ENCODE measurements at regions not wholly inside any gene's neighbourhood (a gene's known extent, or its start where the extent isn't known, plus 50 kb on each side); places are given as distances from the start of the nearest gene placed in this dataset.
"Not testable (repeated sequence)": the region's sequence is repeated elsewhere in the genome, so short reads cannot be mapped to it uniquely, and the experiment has no call there.

GRCh38 chr4:67328393-67328792, 216.9 kb downstream of the CENPC start:
- DNase-seq, result no peak

GRCh38 chr4:67328018-67328278, 217.4 kb downstream of the CENPC start:
- DNase-seq, result no peak

- peak; percentile 28 for DNase-seq
Measured at GRCh38 chr4:67327245-67328017, 217.9 kb downstream of the CENPC start.

GRCh38 chr4:67325791-67326190, 219.5 kb downstream of the CENPC start:
- DNase-seq, result no peak

- no peak for DNase-seq
Measured at GRCh38 chr4:67320645-67321044, 224.7 kb downstream of the CENPC start.

GRCh38 chr4:67319607-67320006, 225.7 kb downstream of the CENPC start:
- not testable (repeated sequence) for DNase-seq

- not testable (repeated sequence) for DNase-seq
Measured at GRCh38 chr4:67300497-67301185, 244.7 kb downstream of the CENPC start.

- no peak for DNase-seq
Measured at GRCh38 chr4:67292636-67293035, 252.7 kb downstream of the CENPC start.

- no peak for DNase-seq
Measured at GRCh38 chr4:67292045-67292444, 253.3 kb downstream of the CENPC start.

GRCh38 chr4:67291644-67292043, 253.7 kb downstream of the CENPC start:
- no peak for DNase-seq

GRCh38 chr4:67288964-67289363, 256.3 kb downstream of the CENPC start:
- no peak for DNase-seq

- no peak for DNase-seq
Measured at GRCh38 chr4:67286724-67287123, 258.6 kb downstream of the CENPC start.

- DNase-seq, result no peak
Measured at GRCh38 chr4:67282749-67283148, 262.6 kb downstream of the CENPC start.

- DNase-seq, result no peak
Measured at GRCh38 chr4:67275179-67275750, 270.0 kb downstream of the CENPC start.

GRCh38 chr4:67274671-67275070, 270.6 kb downstream of the CENPC start:
- not testable (repeated sequence) for DNase-seq

- DNase-seq, result no peak
Measured at GRCh38 chr4:67273666-67274065, 271.6 kb downstream of the CENPC start.

- DNase-seq, result no peak
Measured at GRCh38 chr4:67261971-67262370, 283.3 kb downstream of the CENPC start.

GRCh38 chr4:67256388-67257043, 288.8 kb downstream of the CENPC start:
- no peak for DNase-seq

GRCh38 chr4:67250131-67250896, 295.0 kb downstream of the CENPC start:
- DNase-seq, result no peak

GRCh38 chr4:67236788-67237187, 308.5 kb downstream of the CENPC start:
- DNase-seq, result no peak

GRCh38 chr4:67236318-67236717, 309.0 kb downstream of the CENPC start:
- DNase-seq, result no peak

- no peak for DNase-seq
Measured at GRCh38 chr4:67234296-67234695, 311.0 kb downstream of the CENPC start.

- DNase-seq, result no peak
Measured at GRCh38 chr4:67229148-67229547, 316.2 kb downstream of the CENPC start.
